ENCODE measurements at regions not wholly inside any gene's neighbourhood (a gene's known extent, or its start where the extent isn't known, plus 50 kb on each side); places are given as distances from the start of the nearest gene placed in this dataset.

- DNase-seq (no peak), ATAC-seq (ENCODE audit: poor library complexity) (no peak)
- Mint-ChIP-seq H3K9me3 (no peaks in the 10 kb centered on the region), H3K4me1 (ENCODE audit: low read depth) (no peaks in the 10 kb centered on the region), H3K4me3 (no peak overlapping the region), H3K36me3 (ENCODE audit: low read depth) (no peaks in the 10 kb centered on the region), H3K27ac (no peak overlapping the region), H3K27me3 (peaks cover 10% of the 10 kb centered on the region)
- Histone ChIP-seq H3K4me3 (ENCODE audit: low read length) (no peak overlapping the region), H3K36me3 (ENCODE audit: insufficient read depth, low read length) (no peaks in the 10 kb centered on the region), H3K4me1 (ENCODE audit: insufficient read depth, low read length) (no peaks in the 10 kb centered on the region), H3K9me3 (ENCODE audit: control insufficient read depth in 1 of 2, insufficient read depth in 1 of 2, low read length in 2 of 2) (no peaks in the 10 kb centered on the region), H3K27me3 (ENCODE audit: control insufficient read depth in 1 of 2, insufficient read depth in 2 of 2, low read length in 2 of 2) (peaks cover 0 to 6% of the 10 kb centered on the region in 2 experiments), H3K27ac (ENCODE audit: low read depth in 1 of 2, low read length in 2 of 2) (no peak overlapping the region)
- TF ChIP-seq CTCF (IDR thresholded peaks at IDR 0.05), result no peak
- POLR2A ChIA-PET, result no interaction called here
- intact Hi-C loops (cut with DNase I, micrococcal nuclease), result no loop called here
- CTCF ChIA-PET, result no interaction called here
These were observed 51.1 kb upstream of the EGFL7 start for GRCh38 chr9:136611606-136612005.

DNA sequence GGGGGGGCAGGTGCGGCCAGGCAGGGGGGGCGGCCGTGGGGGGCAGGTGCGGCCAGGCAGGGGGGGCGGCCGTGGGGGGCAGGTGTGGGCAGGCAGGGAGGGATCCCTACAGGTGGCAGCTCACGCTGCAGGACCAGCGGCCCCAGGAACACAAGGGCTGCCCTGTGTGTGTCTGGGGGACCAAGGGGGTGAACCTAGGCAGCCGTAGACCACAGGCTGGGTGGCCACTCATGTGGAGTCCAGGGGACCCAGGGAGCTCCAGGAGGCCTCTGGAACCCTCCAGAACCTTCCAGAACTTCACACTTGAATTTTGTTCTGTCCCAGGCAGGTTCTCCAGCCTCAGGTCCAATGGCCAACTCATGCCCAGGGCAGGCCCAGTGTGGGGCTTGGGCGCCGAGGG is 51.6 kb upstream of the EGFL7 start:
- Mint-ChIP-seq H3K4me3 (no peak overlapping the region), H3K36me3 (ENCODE audit: low read depth) (no peaks in the 10 kb centered on the region), H3K9me3 (no peaks in the 10 kb centered on the region), H3K27ac (no peak overlapping the region), H3K27me3 (peaks cover 10% of the 10 kb centered on the region), H3K4me1 (ENCODE audit: low read depth) (no peaks in the 10 kb centered on the region)
- intact Hi-C loops (cut with DNase I, micrococcal nuclease), result no loop called here
- no peak overlapping the region for H3K27ac ChIP-seq (ENCODE audit: low read depth in 1 of 2, low read length in 2 of 2)
- ATAC-seq (ENCODE audit: poor library complexity) (no peak), DNase-seq (no peak)
- POLR2A ChIA-PET, result no interaction called here
- H3K9me3 ChIP-seq (ENCODE audit: control insufficient read depth in 1 of 2, insufficient read depth in 1 of 2, low read length in 2 of 2), result no peaks in the 10 kb centered on the region
- no peaks in the 10 kb centered on the region for H3K4me1 ChIP-seq (ENCODE audit: insufficient read depth, low read length)
- H3K4me3 ChIP-seq (ENCODE audit: low read length), result no peak overlapping the region
- no peaks in the 10 kb centered on the region for H3K36me3 ChIP-seq (ENCODE audit: insufficient read depth, low read length)
- TF ChIP-seq CTCF (IDR thresholded peaks at IDR 0.05), result no peak
- H3K27me3 ChIP-seq (ENCODE audit: control insufficient read depth in 1 of 2, insufficient read depth in 2 of 2, low read length in 2 of 2), result peaks cover 0 to 6% of the 10 kb centered on the region in 2 experiments
- CTCF ChIA-PET, result no interaction called here

GRCh38 chr9:136610426-136610825 is 52.3 kb upstream of the EGFL7 start:
- Mint-ChIP-seq H3K27me3 (peaks cover 15% of the 10 kb centered on the region), H3K36me3 (ENCODE audit: low read depth) (no peaks in the 10 kb centered on the region), H3K4me1 (ENCODE audit: low read depth) (no peaks in the 10 kb centered on the region), H3K27ac (no peak overlapping the region), H3K9me3 (no peaks in the 10 kb centered on the region), H3K4me3 (no peak overlapping the region)
- no peaks in the 10 kb centered on the region for H3K9me3 ChIP-seq (ENCODE audit: control insufficient read depth in 1 of 2, insufficient read depth in 1 of 2, low read length in 2 of 2)
- no peak overlapping the region for H3K27ac ChIP-seq (ENCODE audit: low read depth in 1 of 2, low read length in 2 of 2)
- peaks cover 0 to 6% of the 10 kb centered on the region in 2 experiments for H3K27me3 ChIP-seq (ENCODE audit: control insufficient read depth in 1 of 2, insufficient read depth in 2 of 2, low read length in 2 of 2)
- ChIA-PET POLR2A (no interaction called here), CTCF (no interaction called here)
- H3K4me3 ChIP-seq (ENCODE audit: low read length), result no peak overlapping the region
- no peaks in the 10 kb centered on the region for H3K4me1 ChIP-seq (ENCODE audit: insufficient read depth, low read length)
- TF ChIP-seq CTCF (IDR thresholded peaks at IDR 0.05), result no peak
- DNase-seq (no peak), ATAC-seq (ENCODE audit: poor library complexity) (no peak)
- intact Hi-C loops (cut with DNase I, micrococcal nuclease), result no loop called here
- H3K36me3 ChIP-seq (ENCODE audit: insufficient read depth, low read length), result no peaks in the 10 kb centered on the region
